CD4-positive, alpha-beta T cell treated with Interleukin-15 for 1 hour (primary cell): ENCODE measurements at regions not wholly inside any gene's neighbourhood (a gene's known extent, or its start where the extent isn't known, plus 50 kb on each side); places are given as distances from the start of the nearest gene placed in this dataset.

Experiments
- DNase-seq: peaks from one replicate; pipeline ENCODE4 v3.0.0-alpha.2; 2020

GRCh38 chr10:70939441-70940003, 51.2 kb upstream of the PCBD1 start:
- DNase-seq, result no peak

GRCh38 chr10:70940834-70941568, 52.6 kb upstream of the PCBD1 start:
- no peak for DNase-seq

DNA sequence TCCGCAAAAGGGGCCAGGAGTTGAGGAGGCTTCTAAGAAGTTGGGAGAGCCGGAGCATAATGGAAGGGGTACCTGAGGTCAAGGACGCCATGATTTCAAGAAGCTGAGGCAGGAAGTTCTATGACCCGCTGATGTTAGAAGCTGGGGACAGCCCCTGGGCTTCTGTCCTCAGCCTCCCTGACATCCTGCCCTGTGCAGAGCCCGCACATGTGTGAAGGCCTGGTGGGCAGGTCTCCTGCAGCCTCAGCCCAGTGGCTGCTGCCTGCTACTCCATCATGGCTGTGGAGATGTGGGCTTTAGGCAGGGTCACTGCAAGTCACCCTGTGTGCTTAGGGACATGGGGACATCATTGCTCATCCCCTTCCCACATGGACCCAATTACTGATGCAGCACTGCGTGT, 53.8 kb upstream of the PCBD1 start:
- no peak for DNase-seq

GRCh38 chr10:70942725-70943124, 54.4 kb upstream of the PCBD1 start:
- no peak for DNase-seq

- no peak for DNase-seq
These were observed 54.9 kb upstream of the PCBD1 start for GRCh38 chr10:70943249-70943648.

DNA sequence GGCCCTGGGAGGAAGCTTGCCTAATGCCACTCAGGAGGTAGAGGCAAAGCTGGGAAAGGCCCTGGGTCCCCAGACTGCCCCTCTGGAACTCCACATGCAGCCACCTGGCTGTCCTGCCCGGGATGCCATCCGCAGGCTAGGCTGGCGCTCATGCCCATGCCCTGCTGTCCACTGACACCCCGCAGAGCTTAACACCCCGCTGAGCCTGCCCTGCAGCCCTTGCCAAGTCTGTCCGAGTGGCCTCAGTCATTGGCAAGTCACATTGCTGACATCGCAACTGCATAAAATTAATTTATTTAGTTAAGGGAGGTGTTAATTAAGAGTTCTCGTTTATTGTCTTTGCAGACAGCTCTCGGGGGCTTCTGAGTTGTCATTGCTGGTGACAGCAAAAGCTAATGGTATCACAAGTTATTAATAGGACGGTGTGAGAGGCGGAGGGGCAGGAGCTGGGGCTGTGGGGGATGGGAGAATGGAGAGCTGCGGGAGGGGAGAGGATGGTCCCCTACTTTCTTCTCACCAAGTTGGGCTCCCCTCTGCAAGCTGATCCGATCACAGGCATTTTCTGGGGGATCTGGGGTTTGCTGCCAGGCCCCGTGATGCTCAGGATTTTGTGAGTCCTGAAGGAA, 55.6 kb upstream of the PCBD1 start:
- DNase-seq, result no peak

GRCh38 chr10:70950037-70950436, 61.7 kb upstream of the PCBD1 start:
- no peak for DNase-seq

DNA sequence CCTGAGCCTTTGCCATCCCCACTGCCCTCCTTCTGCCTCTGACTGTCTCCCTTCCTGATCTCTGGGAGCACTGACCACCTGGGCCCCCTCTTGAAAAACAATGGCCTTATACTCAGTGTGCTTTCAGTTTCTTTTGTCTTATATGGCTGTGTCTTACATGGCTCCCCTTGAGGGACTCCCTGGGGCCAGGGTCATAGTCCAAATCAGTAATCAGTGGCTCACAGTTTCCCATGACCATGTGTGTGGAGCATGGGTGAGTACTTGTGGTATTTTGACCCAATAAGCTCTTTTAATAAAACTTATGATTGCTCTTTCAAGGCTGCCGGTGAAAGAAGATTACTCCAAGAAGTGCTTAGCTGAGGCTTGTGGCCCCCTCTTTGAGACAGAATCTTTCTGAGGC, 62.4 kb upstream of the PCBD1 start:
- DNase-seq, result no peak

- no peak for DNase-seq
These were observed 64.0 kb upstream of the PCBD1 start for GRCh38 chr10:70952401-70952800.

DNA sequence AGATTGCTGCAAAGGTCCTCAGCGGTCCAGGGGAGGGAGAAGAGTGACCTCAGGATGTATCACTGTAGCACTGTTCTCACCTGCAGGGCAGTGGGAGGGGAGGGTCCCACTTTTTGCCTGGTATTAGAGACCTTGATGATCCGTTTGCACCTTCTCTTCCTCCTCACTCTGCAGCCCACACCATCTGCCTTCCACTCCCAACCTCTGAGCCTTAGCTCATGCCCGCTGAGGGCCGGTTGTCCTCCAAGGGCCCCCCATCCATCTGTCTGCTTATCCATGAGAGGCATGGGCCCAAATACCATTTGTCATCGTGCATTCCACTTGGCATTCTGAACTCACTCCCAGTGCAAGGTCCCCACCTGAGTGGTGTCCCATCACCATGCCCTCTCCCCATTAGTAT, 64.6 kb upstream of the PCBD1 start:
- DNase-seq, result no peak

- no peak for DNase-seq
These were observed 66.2 kb upstream of the PCBD1 start for GRCh38 chr10:70954381-70955176.

- DNase-seq, result no peak
These were observed 67.8 kb upstream of the PCBD1 start for GRCh38 chr10:70956029-70956759.

DNA sequence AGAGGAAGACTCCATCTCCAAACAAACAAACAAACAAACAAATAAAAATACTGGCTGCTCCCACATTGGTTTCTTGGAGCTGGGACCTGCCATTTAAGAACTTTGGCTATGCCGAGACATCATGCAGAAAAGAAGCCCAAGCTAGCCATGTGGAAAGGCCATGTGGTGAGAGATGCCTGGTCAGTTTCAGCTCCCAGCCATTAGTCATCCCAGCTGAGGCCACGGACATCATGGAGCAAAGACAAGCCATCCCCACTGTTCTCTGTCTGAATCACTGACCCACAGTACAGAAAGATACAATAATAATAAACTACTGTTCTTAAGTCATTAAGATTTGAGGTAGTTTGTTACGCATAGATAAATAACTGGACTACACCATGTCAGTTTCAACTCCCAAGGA, 70.0 kb upstream of the PCBD1 start:
- DNase-seq, result no peak

DNA sequence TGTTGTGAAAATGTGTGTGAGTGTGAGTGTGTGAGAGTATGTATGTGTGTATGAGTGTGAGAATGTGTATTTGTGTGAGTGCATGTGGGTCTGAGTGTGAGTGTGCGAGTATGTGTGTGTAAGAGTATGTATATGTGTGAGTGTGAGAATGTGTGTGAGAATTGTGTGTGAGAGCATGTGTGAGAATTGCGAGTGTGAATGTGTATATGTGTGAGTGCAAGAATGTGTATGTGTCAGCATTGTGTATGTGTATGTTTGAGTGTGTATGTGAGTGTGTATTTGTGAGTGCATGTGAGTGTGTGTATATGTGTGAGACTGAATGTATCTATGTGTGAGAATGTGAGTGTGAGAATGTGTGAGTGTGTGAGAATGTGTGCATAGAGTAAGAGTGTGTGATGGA, 72.0 kb upstream of the PCBD1 start:
- no peak for DNase-seq

DNA sequence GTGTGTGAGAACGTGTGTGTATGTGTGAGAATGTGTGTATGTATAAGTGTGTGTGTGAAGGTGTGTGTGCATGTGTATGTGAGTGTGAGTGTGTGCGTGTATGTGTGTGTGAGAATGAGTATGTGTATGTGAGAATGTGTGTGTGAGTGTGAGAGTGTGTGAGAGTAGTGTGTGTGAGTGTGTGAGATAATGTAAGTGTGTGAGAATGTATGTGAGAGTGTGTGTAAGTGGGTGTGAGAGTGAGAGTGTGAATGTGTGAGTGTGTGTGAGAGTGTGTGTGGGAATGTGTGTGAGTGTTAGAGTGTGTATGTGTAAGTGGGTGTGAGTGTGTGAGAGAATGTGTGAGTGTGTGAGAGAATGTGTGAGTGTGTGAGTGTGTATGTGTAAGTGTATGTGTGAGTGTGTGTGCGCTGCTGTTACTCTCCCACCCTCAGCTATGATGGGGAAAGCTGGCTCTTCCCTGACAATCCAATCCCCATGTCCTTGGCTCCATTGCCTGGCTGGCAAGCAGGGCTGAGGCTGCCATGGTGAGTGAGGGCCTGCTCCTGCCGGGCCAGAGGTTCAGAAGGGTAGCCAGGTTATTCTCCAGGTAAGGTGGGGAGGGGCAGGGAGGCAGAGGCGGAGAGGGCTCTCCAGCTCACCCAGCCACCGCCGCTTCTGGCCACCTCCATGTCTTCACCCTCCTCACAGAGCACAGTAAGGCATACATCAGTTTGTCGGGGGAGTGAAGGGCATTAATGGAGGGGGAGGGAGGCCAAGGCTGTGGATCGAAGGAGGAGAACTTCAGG, 72.6 kb upstream of the PCBD1 start:
- no peak for DNase-seq

GRCh38 chr10:70962686-70963085, 74.3 kb upstream of the PCBD1 start:
- DNase-seq, result no peak

DNA sequence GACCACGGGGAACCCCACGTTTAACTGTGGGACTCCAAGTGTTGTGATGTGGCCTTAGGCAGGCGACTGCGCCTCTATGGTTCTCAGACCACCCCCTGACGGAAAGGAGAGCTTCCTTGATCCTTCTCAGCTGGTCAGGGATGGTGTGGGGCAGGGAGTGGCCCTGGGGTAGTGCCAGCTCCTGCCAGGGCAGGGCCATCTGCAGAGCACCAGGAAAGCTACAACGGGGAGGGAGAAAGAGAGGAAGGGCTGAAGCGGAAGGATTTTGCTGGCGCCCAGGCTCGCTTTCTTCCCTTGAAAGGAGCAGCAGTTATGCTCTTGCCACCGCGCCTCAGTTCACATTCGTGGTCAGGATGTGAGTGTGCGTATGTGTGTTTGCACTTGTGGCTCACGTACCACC, 74.9 kb upstream of the PCBD1 start:
- DNase-seq, result no peak

- DNase-seq, result no peak
These were observed 75.9 kb upstream of the PCBD1 start for GRCh38 chr10:70964245-70964644.

DNA sequence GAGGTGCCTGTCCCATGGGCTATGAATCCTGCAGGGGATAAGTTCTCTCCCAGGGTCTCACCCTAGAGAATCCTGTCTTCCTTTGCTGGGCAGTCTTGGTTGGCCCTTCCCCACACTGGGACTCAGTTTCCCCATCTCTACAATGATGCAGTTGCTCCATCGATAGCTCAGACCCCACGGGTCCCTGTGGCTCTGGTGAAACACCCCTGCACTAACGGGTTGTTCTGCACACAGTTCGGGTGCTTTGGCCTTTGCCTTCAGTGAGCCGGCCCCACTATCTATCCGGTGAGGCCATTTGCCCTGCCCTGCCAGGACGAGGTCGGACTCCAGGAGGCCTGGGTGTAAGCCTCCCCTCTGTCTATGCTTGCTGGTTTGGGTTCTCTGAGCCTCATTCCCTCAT, 76.5 kb upstream of the PCBD1 start:
- DNase-seq, result no peak

DNA sequence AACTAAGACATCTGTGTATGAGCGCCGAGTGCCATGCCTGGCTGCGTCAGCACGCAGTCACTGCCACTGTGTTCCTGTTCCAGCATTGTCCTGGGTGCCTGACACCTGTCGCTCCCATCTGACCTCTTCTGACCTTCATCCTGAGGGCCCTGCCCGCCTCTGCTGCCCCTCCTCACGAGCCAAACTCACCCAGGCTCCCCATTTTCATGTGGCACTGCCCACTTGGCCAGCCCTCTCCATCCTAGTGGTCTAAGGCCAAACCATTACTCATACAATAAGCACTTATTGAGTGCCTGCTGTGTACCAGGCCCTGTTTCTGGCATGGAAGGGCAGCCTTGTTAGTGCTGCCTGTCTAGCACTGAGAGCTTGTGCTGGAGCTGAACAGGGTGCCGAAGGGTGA, 77.2 kb upstream of the PCBD1 start:
- DNase-seq, result no peak

DNA sequence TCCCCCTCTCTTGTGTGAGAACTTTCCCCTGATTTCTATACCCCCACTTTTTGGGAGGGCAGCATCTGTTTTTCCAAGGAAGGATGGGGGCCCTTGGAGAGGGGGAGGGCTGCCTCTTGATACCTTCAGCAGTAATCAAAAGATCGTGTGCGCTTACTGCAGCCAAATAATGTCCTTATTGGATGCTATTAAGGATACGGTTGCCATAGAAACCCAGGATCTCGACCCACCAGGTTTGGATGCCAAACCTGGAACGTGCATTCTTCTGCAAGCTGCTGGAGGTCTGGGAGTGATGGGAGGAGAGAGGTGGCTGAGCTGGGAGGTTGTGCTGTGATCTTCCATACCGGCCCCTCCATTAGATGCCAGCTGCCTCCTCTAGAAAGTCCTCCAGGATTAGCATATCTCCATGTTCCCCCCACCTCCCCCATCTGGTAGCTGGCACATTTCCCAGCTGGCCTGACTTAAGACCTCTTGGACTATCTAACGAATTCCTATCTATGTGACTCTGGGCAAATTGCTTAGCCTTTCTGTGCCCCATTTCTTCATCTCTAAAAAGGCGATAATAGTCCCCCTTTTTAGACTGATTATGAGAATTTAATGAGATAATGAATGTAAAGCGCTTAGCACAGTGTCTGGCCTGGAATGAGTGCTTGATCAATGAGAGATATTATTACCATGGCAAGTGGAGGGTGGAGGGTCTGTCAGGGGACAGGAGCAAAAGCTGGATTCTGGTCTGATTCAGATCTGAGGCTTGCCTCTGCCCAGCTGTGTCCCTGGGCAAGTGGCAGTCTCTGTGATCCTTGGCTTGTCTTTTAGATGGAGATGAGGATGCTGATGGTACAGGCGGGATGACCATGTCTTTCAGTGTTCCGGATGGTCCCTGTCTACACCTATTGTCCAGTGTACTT, 78.5 kb upstream of the PCBD1 start:
- no peak for DNase-seq
